ENCODE measurements at regions not wholly inside any gene's neighbourhood (a gene's known extent, or its start where the extent isn't known, plus 50 kb on each side); places are given as distances from the start of the nearest gene placed in this dataset.

DNA sequence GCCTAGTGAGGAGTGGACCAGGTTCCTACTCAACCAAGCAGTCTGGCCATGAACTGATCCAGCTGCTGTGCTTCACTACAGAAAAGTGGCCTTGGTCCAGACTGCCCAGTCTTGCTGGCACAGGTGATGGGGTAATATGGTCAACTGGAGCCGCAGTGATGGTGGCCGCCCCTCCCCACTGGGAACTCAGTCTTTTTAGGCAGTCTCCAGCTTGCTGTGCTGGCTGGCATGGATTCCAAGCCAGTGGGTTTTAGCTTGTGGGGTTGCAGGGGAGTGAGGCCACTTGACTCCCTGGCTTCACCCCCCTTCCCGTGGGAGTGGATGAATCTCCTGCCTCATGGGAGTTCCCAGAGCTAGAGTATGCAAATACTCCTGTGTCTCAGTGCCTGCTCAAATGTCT, 52.7 kb upstream of the CDK6 start:
- TF ChIP-seq CHD2 (IDR thresholded peaks at IDR 0.05; ENCODE audit: low read length, partially characterized antibody) (no peak), GATA2 (CRISPR knock-in tag; IDR thresholded peaks at IDR 0.05) (no peak), FOXJ3 (CRISPR knock-in tag; IDR thresholded peaks at IDR 0.05) (no peak), SIN3A (IDR thresholded peaks at IDR 0.05; ENCODE audit: borderline replicate concordance, low read depth, low read length) (no peak), TCF12 (IDR thresholded peaks at IDR 0.05) (no peak), NFIC (IDR thresholded peaks at IDR 0.05; ENCODE audit: borderline replicate concordance) (no peak), JUND (IDR thresholded peaks at IDR 0.05) (no peak)
- TF ChIP-seq, protein P1, sequence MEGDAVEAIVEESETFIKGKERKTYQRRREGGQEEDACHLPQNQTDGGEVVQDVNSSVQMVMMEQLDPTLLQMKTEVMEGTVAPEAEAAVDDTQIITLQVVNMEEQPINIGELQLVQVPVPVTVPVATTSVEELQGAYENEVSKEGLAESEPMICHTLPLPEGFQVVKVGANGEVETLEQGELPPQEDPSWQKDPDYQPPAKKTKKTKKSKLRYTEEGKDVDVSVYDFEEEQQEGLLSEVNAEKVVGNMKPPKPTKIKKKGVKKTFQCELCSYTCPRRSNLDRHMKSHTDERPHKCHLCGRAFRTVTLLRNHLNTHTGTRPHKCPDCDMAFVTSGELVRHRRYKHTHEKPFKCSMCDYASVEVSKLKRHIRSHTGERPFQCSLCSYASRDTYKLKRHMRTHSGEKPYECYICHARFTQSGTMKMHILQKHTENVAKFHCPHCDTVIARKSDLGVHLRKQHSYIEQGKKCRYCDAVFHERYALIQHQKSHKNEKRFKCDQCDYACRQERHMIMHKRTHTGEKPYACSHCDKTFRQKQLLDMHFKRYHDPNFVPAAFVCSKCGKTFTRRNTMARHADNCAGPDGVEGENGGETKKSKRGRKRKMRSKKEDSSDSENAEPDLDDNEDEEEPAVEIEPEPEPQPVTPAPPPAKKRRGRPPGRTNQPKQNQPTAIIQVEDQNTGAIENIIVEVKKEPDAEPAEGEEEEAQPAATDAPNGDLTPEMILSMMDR (IDR thresholded peaks at IDR 0.05) = no peak
- TF ChIP-seq, protein P2, sequence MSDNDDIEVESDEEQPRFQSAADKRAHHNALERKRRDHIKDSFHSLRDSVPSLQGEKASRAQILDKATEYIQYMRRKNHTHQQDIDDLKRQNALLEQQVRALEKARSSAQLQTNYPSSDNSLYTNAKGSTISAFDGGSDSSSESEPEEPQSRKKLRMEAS (IDR thresholded peaks at IDR 0.05; ENCODE audit: low read depth) = no peak
- no peaks in the 10 kb centered on the region for H3K27me3 ChIP-seq (ENCODE audit: insufficient read depth)
- H3F3A ChIP-seq (replicated peaks; ENCODE audit: insufficient read depth) = no peaks in the 10 kb centered on the region
- H3K9me3 ChIP-seq = peaks cover 6% of the 10 kb centered on the region; the same call in 1 of the 2 replicates
- no peak overlapping the region for H3K9ac ChIP-seq
- CTCF ChIA-PET = interaction anchor here (0.5 kb wide), 1 partner anchor 32 kb away, joined by 3 read pairs; no protein-coding TSS in a partner anchor
- no peaks in the 10 kb centered on the region for H3K4me1 ChIP-seq (ENCODE audit: control insufficient read depth in 1 of 2, insufficient read depth in 2 of 2, low read depth in 1 of 2, low read length in 1 of 2)
- POLR2A ChIA-PET = no interaction called here
- no peaks in the 10 kb centered on the region for H3K9me2 ChIP-seq
- no CpG with 5 or more reads among the region's 3 CpGs for WGBS (ENCODE audit: low lambda C conversion rate)
- no peak for DNase-seq
- no peaks in the 10 kb centered on the region for H3K79me2 ChIP-seq (ENCODE audit: insufficient read depth)
- no peak overlapping the region for H3K27ac ChIP-seq (ENCODE audit: low read depth in 2 of 2, low read length in 1 of 2)
- H2AFZ ChIP-seq (ENCODE audit: low read depth) = no peak overlapping the region
- H3K4me2 ChIP-seq = no peak overlapping the region
- H4K20me1 ChIP-seq (ENCODE audit: insufficient read depth) = no peaks in the 10 kb centered on the region
- H3K4me3 ChIP-seq (ENCODE audit: low read depth in 2 of 2, low read length in 1 of 2) = no peak overlapping the region
- H3K36me3 ChIP-seq (replicated peaks in 1 of 2; ENCODE audit: control insufficient read depth in 1 of 2, insufficient read depth in 2 of 2, low read length in 1 of 2) = no peaks in the 10 kb centered on the region

Small RNAs in the stretch of these regions (small RNA-seq; reads per million reads assigned to genes)
- 0 reads per million in 7 experiments for gene RN7SL7P

Measured in SK-N-SH (cell line).